WTC11 (cell line): ENCODE measurements at regions not wholly inside any gene's neighbourhood (a gene's known extent, or its start where the extent isn't known, plus 50 kb on each side); places are given as distances from the start of the nearest gene placed in this dataset.
"Not testable (repeated sequence)": the region's sequence is repeated elsewhere in the genome, so short reads cannot be mapped to it uniquely, and the experiment has no call there.

Experiments used
- CBFB ChIP-seq: sonication (generic); formaldehyde crosslinking; IDR thresholded peaks from 2 replicates; pipeline ENCODE4 v1.8.1; 2022; ENCODE audit warnings: mild to moderate bottlenecking, low read depth, missing genetic modification reagents
- CTCF ChIP-seq: fragments of 200-600 bp; IDR thresholded peaks from 2 replicates; pipeline ENCODE4 v1.8.0; 2022; ENCODE audit warnings: antibody characterized with exemption
- ELF4 ChIP-seq: sonication (generic); formaldehyde crosslinking; IDR thresholded peaks from 2 replicates; pipeline ENCODE4 v1.8.1; 2022; ENCODE audit warnings: low read depth, mild to moderate bottlenecking, moderate library complexity, missing genetic modification reagents
- HMGXB4 ChIP-seq: sonication (generic); formaldehyde crosslinking; IDR thresholded peaks from 2 replicates; pipeline ENCODE4 v1.8.1; 2023; ENCODE audit warnings: mild to moderate bottlenecking, moderate library complexity, missing genetic modification reagents
- MXD4 ChIP-seq: fragments of 250-450 bp; sonication (Bioruptor Pico); IDR thresholded peaks from 2 replicates; pipeline ENCODE4 v1.8.0; 2021; ENCODE audit warnings: mild to moderate bottlenecking, moderate library complexity, borderline replicate concordance
- PREB ChIP-seq: sonication (generic); formaldehyde crosslinking; IDR thresholded peaks from 2 replicates; pipeline ENCODE4 v1.8.1; 2022; ENCODE audit warnings: mild to moderate bottlenecking, missing genetic modification reagents, moderate library complexity, borderline replicate concordance
- STAT6 ChIP-seq: sonication (generic); formaldehyde crosslinking; conservative IDR thresholded peaks from 2 replicates; pipeline ENCODE4 v1.8.1; 2023; ENCODE audit warnings: mild to moderate bottlenecking, low read depth, missing genetic modification reagents, moderate library complexity
- TCF7 ChIP-seq: sonication (generic); formaldehyde crosslinking; IDR thresholded peaks from 2 replicates; pipeline ENCODE4 v1.8.0; 2022; ENCODE audit warnings: mild to moderate bottlenecking, low read depth, missing genetic modification reagents, moderate library complexity

- not testable (repeated sequence) for TF ChIP-seq CBFB (CRISPR knock-in tag); CTCF; HMGXB4; MXD4 (CRISPR knock-in tag); TCF7 (CRISPR knock-in tag); ELF4 (CRISPR knock-in tag); STAT6 (CRISPR knock-in tag); PREB (CRISPR knock-in tag)
Measured at GRCh38 chr11:71721840-71722239, 111.2 kb upstream of the DEFB108B start.
